ENCODE measurements at regions not wholly inside any gene's neighbourhood (a gene's known extent, or its start where the extent isn't known, plus 50 kb on each side); places are given as distances from the start of the nearest gene placed in this dataset.

GRCh38 chr6:90790696-90791095 lies 203.8 kb upstream of the MAP3K7 start:
- no peak for DNase-seq
- ATAC-seq (ENCODE audit: low read depth in 2 of 2), result no peak
- no peaks in the 10 kb centered on the region for H3K9me3 Mint-ChIP-seq
- no peak overlapping the region for H3K4me3 Mint-ChIP-seq
- peaks cover 5 to 11% (median 6%) of the 10 kb centered on the region in 3 donors for H3K27me3 Mint-ChIP-seq
- H3K36me3 Mint-ChIP-seq, result no peaks in the 10 kb centered on the region
- no peaks in the 10 kb centered on the region for H3K4me1 Mint-ChIP-seq
- no peak overlapping the region for H3K27ac Mint-ChIP-seq

DNA sequence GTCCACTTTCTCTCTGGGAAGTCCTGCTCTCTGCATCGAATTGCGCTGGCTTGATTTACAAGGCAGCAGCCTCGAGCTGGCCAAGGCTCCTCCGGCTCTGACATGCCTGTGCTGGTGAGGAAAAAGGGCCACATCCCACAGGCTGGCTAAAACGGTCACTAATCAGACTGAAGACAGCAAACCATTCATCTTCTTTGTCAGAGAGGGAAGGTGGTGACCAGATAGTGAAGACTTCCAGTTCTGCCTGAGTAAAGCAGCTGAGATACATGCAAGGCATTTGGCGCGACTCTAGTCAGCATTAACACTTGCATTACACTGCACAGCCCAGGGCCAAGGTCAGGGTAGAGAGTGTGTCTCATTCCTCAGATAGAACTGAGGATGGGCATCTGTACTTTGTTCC lies 203.2 kb upstream of the MAP3K7 start:
- H3K27ac Mint-ChIP-seq, result no peak overlapping the region
- no peaks in the 10 kb centered on the region for H3K4me1 Mint-ChIP-seq
- no peaks in the 10 kb centered on the region for H3K9me3 Mint-ChIP-seq
- ATAC-seq (ENCODE audit: low read depth in 2 of 2) (no peak), DNase-seq (no peak)
- no peaks in the 10 kb centered on the region for H3K36me3 Mint-ChIP-seq
- H3K4me3 Mint-ChIP-seq, result no peak overlapping the region
- H3K27me3 Mint-ChIP-seq, result peaks cover 6 to 11% (median 9%) of the 10 kb centered on the region in 3 donors

GRCh38 chr6:90788781-90789180 lies 201.9 kb upstream of the MAP3K7 start:
- Mint-ChIP-seq H3K4me3 (no peak overlapping the region), H3K4me1 (no peaks in the 10 kb centered on the region), H3K27ac (peak overlapping the region in 2 of 6 donors; percentile 41 to 86), H3K27me3 (peaks cover 6 to 11% (median 9%) of the 10 kb centered on the region in 3 donors), H3K36me3 (no peaks in the 10 kb centered on the region), H3K9me3 (no peaks in the 10 kb centered on the region)
- DNase-seq, result no peak
- ATAC-seq (ENCODE audit: low read depth in 2 of 2), result no peak

DNA sequence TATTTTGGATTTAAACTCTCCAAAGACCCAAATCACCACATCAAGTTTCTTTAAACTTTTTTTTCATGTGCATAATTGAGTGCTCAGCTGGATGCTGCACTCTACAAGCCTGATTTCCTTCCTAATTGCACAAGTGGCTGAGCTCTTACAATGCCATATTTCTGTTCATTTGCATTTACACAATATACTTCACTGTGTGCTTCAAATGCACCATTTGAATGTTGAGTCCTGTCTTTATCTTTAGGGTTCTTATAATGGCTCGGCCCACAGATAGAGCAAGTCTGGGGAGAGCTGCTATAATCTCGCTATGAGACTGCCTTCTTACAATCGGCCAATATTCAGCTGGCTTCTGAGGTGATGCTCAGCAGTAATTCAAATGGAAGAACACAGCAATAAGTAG lies 200.6 kb upstream of the MAP3K7 start:
- Mint-ChIP-seq H3K36me3 (no peaks in the 10 kb centered on the region), H3K9me3 (no peaks in the 10 kb centered on the region), H3K4me1 (no peaks in the 10 kb centered on the region), H3K27ac (no peak overlapping the region), H3K27me3 (peaks cover 6 to 12% (median 11%) of the 10 kb centered on the region in 3 donors), H3K4me3 (no peak overlapping the region)
- DNase-seq (no peak), ATAC-seq (ENCODE audit: low read depth in 2 of 2) (no peak)

DNA sequence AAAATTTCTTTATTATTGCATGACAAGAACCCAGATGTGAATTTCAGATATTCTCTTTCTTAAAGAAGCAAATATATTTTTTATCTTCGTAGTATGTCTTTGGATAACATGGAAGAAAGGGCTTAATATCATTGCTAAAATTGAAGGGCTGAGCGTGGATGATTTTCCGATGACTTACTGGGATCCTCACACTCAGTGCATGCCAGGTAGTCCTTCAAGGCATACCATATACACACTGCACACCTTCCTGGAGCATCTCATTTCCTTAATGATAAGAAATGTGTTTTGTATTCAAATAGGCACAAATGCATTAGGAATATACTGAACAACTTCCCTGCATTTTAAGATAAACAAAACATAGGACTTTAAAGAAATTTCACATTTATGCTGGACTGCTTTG lies 193.9 kb upstream of the MAP3K7 start:
- Mint-ChIP-seq H3K36me3 (no peaks in the 10 kb centered on the region), H3K9me3 (peaks cover 0 to 3% (median 0%) of the 10 kb centered on the region in 7 donors), H3K27ac (no peak overlapping the region), H3K27me3 (peaks cover 0 to 16% (median 10%) of the 10 kb centered on the region in 3 donors), H3K4me3 (no peak overlapping the region), H3K4me1 (no peaks in the 10 kb centered on the region)
- DNase-seq (no peak), ATAC-seq (ENCODE audit: low read depth in 2 of 2) (no peak)

- Mint-ChIP-seq H3K4me3 (no peak overlapping the region), H3K27ac (no peak overlapping the region), H3K4me1 (no peaks in the 10 kb centered on the region), H3K36me3 (no peaks in the 10 kb centered on the region), H3K9me3 (peaks cover 0 to 3% (median 0%) of the 10 kb centered on the region in 7 donors), H3K27me3 (peaks cover 0 to 16% (median 12%) of the 10 kb centered on the region in 3 donors)
- DNase-seq, result no peak
- ATAC-seq (ENCODE audit: low read depth in 2 of 2), result no peak
These were observed 193.3 kb upstream of the MAP3K7 start for GRCh38 chr6:90780141-90780540.

- no peak overlapping the region for H3K4me3 Mint-ChIP-seq
- peaks cover 0 to 3% (median 0%) of the 10 kb centered on the region in 7 donors for H3K9me3 Mint-ChIP-seq
- ATAC-seq (ENCODE audit: low read depth in 2 of 2) (no peak), DNase-seq (no peak)
- H3K27ac Mint-ChIP-seq, result no peak overlapping the region
- H3K4me1 Mint-ChIP-seq, result no peaks in the 10 kb centered on the region
- peaks cover 0 to 16% (median 12%) of the 10 kb centered on the region in 3 donors for H3K27me3 Mint-ChIP-seq
- H3K36me3 Mint-ChIP-seq, result no peaks in the 10 kb centered on the region
These were observed 191.7 kb upstream of the MAP3K7 start for GRCh38 chr6:90778417-90779203.

GRCh38 chr6:90770778-90771177 lies 183.9 kb upstream of the MAP3K7 start:
- Mint-ChIP-seq H3K27ac (no peak overlapping the region), H3K27me3 (peaks cover 0 to 14% (median 5%) of the 10 kb centered on the region in 3 donors), H3K36me3 (no peaks in the 10 kb centered on the region), H3K9me3 (no peaks in the 10 kb centered on the region), H3K4me1 (no peaks in the 10 kb centered on the region), H3K4me3 (peak overlapping the region in 1 of 8 donors; percentile 18)
- DNase-seq, result no peak
- no peak for ATAC-seq (ENCODE audit: low read depth in 2 of 2)

DNA sequence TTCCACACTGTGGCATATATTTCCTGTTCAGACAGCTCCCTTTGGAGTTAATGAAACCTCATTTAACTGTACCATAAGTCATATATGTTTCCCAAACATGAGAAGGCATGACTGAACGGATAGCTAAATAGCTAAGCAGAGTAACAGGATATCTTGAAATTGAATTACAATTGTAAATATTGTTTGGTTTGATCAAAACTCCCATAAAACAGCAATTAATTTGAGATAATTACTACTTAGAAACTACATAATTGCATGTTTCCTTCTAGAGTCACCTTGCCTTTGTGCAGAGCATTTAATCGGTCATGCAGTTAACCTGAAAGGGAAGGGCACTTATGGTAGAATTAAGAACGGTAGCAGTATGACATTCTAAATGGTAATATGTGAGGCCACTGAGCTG lies 179.0 kb upstream of the MAP3K7 start:
- Mint-ChIP-seq H3K36me3 (no peaks in the 10 kb centered on the region), H3K9me3 (no peaks in the 10 kb centered on the region), H3K27ac (no peak overlapping the region), H3K4me3 (no peak overlapping the region), H3K4me1 (no peaks in the 10 kb centered on the region), H3K27me3 (peaks cover 3 to 10% (median 4%) of the 10 kb centered on the region in 3 donors)
- DNase-seq, result no peak
- no peak for ATAC-seq (ENCODE audit: low read depth in 2 of 2)

DNA sequence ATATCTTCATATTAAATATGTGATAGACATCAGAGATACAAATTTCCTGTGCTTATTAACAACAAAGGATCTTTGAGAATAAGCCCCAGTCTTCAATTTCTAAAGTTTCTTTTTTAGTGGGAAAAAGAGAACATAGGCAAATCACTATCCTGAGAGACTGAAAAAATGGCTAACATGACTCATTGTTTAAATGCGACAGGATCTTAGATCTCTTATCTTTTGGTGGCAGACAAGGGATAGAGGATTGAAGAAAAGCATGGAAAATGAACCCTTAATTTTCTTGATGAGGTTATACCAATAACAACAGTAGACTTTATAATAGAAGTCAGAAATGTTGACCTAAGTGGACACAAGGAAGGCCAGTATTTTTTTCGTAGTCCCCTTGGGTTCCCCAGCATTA lies 178.6 kb upstream of the MAP3K7 start:
- Mint-ChIP-seq H3K4me1 (no peaks in the 10 kb centered on the region), H3K4me3 (no peak overlapping the region), H3K27me3 (peaks cover 7 to 10% (median 8%) of the 10 kb centered on the region in 3 donors), H3K9me3 (no peaks in the 10 kb centered on the region), H3K36me3 (no peaks in the 10 kb centered on the region), H3K27ac (no peak overlapping the region)
- no peak for ATAC-seq (ENCODE audit: low read depth in 2 of 2)
- DNase-seq, result no peak

GRCh38 chr6:90764001-90764400 lies 177.1 kb upstream of the MAP3K7 start:
- H3K27ac Mint-ChIP-seq, result no peak overlapping the region
- H3K36me3 Mint-ChIP-seq, result no peaks in the 10 kb centered on the region
- no peaks in the 10 kb centered on the region for H3K9me3 Mint-ChIP-seq
- no peak for ATAC-seq (ENCODE audit: low read depth in 2 of 2)
- no peak for DNase-seq
- H3K4me3 Mint-ChIP-seq, result no peak overlapping the region
- H3K4me1 Mint-ChIP-seq, result no peaks in the 10 kb centered on the region
- H3K27me3 Mint-ChIP-seq, result peaks cover 7 to 11% (median 10%) of the 10 kb centered on the region in 3 donors

DNA sequence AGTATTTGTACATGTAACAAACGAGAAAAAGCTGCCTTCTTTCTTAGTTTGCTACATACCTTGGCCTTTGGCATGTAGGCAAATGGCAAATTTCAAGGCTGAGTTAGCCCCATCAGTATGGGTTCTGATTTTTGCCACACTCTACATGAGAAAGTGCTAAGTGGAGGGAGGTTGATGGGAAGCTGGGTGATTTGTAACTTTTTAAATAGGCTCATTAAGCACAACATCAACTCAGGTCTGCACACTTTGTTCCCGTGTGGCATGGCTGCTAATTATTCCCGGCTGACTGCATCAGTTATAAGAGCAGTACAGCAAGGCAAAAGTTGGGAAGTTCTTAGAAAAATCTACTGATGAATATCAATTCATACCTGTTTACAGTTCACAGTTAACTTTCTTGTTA lies 172.8 kb upstream of the MAP3K7 start:
- Mint-ChIP-seq H3K27ac (no peak overlapping the region), H3K4me3 (no peak overlapping the region), H3K9me3 (no peaks in the 10 kb centered on the region), H3K4me1 (no peaks in the 10 kb centered on the region), H3K36me3 (no peaks in the 10 kb centered on the region), H3K27me3 (peaks cover 11 to 13% (median 11%) of the 10 kb centered on the region in 3 donors)
- ATAC-seq (ENCODE audit: low read depth in 2 of 2), result no peak
- DNase-seq, result no peak

- no peak overlapping the region for H3K4me3 Mint-ChIP-seq
- no peak overlapping the region for H3K27ac Mint-ChIP-seq
- DNase-seq, result no peak
- no peaks in the 10 kb centered on the region for H3K4me1 Mint-ChIP-seq
- no peaks in the 10 kb centered on the region for H3K36me3 Mint-ChIP-seq
- H3K9me3 Mint-ChIP-seq, result no peaks in the 10 kb centered on the region
- no peak for ATAC-seq (ENCODE audit: low read depth in 2 of 2)
- H3K27me3 Mint-ChIP-seq, result peaks cover 10 to 17% (median 11%) of the 10 kb centered on the region in 3 donors
These were observed 171.9 kb upstream of the MAP3K7 start for GRCh38 chr6:90758741-90759140.

DNA sequence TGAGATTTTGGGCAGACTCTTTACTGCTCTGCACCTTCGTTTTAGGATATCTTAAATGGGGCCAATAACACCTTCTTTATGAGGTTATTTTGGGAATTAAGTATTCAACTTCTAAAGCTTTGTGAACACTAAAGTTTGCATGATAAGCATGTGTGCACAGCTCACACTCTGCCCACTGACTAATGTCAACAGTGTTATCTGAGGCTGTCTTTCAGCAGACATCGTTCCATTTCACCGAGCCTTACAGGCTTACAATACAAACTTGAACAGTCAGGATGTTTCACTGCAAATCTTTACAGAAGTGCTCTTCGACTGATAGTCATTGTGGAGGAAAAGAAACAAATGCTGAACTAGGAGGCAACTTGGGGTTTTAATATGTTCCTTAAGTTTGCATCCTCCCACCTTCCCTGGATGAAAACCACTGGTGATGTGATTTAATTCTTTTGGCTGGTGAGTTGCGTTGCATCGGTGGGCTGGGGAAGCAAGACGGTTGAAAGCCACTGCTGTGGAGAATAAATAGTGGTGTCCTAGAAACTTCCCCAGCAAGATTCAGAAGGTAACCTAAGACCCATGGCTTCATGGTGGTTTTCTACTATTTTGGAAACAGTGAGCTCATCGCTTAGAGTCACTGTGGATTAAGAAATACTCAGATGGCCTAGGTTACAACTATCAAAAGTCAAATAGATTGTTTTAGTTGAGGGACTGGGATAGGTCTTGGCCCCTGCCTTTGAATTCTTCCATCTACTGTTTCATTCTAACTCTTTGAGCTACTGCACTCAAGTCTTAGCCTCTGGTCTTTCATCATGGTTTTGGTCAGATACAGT lies 167.2 kb upstream of the MAP3K7 start:
- Mint-ChIP-seq H3K9me3 (peaks cover 0 to 7% (median 0%) of the 10 kb centered on the region in 7 donors), H3K4me3 (no peak overlapping the region)

More for the DNA sequence above, 167.2 kb upstream of the MAP3K7 start:
- no peaks in the 10 kb centered on the region for H3K36me3 Mint-ChIP-seq
- ATAC-seq (ENCODE audit: low read depth in 2 of 2) (no peak), DNase-seq (no peak)
- peaks cover 10 to 22% (median 22%) of the 10 kb centered on the region in 3 donors for H3K27me3 Mint-ChIP-seq
- no peaks in the 10 kb centered on the region for H3K4me1 Mint-ChIP-seq
- no peak overlapping the region for H3K27ac Mint-ChIP-seq
